HEK293 (cell line): ENCODE measurements at regions not wholly inside any gene's neighbourhood (a gene's known extent, or its start where the extent isn't known, plus 50 kb on each side); places are given as distances from the start of the nearest gene placed in this dataset.

Source experiments
- CTCF ChIA-PET: fragments of 350-600 bp; formaldehyde crosslinking; extraction: SDS; loops from one replicate; lab custom pipeline; 2021; ENCODE audit warnings: antibody characterized with exemption; lab: Yijun Ruan, JAX
- POLR2A ChIA-PET: fragments of 300-600 bp; formaldehyde crosslinking; extraction: SDS; loops from one replicate; lab custom pipeline; 2020; ENCODE audit warnings: antibody characterized with exemption, inconsistent platforms; lab: Yijun Ruan, JAX
- H3K27ac ChIP-seq: fragments of 200-500 bp; sonication (Bioruptor generic); 2 replicates; pipeline ENCODE4 v1.5.1; 2014; ENCODE audit warnings: low read depth, low read length, control low read depth, inconsistent platforms; ENCODE audit errors: extremely low read depth
- H3K36me3 ChIP-seq, 2 experiments: fragments of 200-500 bp in 1 of 2; sonication (Bioruptor generic) in 1 of 2; 1 replicate in 1 of 2; 2 replicates in 1 of 2; pipeline ENCODE4 v1.5.1; 2014 to 2017; ENCODE audit warnings: inconsistent platforms in 2 of 2, low read length in 2 of 2; ENCODE audit not compliant: control insufficient read depth in 2 of 2, insufficient read depth in 1 of 2
- H3K4me1 ChIP-seq: fragments of 200-500 bp; sonication (Bioruptor generic); 2 replicates; pipeline ENCODE4 v1.5.1; 2014; ENCODE audit warnings: mild to moderate bottlenecking, low read length, inconsistent platforms; ENCODE audit not compliant: control insufficient read depth, insufficient read depth
- H3K4me3 ChIP-seq: 2 replicates; pipeline ENCODE4 v1.5.1; 2011; ENCODE audit warnings: low read depth, mild to moderate bottlenecking, control low read depth, low read length, moderate library complexity
- H3K9me3 ChIP-seq: fragments of 200-500 bp; sonication (Bioruptor generic); 2 replicates; pipeline ENCODE4 v1.5.1; 2014; ENCODE audit warnings: low read depth, low read length, inconsistent platforms; ENCODE audit not compliant: control insufficient read depth, insufficient read depth
- KLF10 ChIP-seq: fragments of 450-650 bp; IDR thresholded peaks from 2 replicates; pipeline ENCODE4 v1.5.1; 2018; ENCODE audit warnings: missing biosample characterization, mild to moderate bottlenecking, missing genetic modification characterization
- MEIS1 ChIP-seq: sonication (generic); formaldehyde crosslinking; IDR thresholded peaks from 2 replicates; pipeline ENCODE4 v1.8.1; 2022; ENCODE audit warnings: missing genetic modification reagents, mild to moderate bottlenecking, borderline replicate concordance
- YY2 ChIP-seq: fragments of 450-650 bp; formaldehyde crosslinking; IDR thresholded peaks from 2 replicates; pipeline ENCODE4 v1.5.1; 2016; ENCODE audit warnings: missing biosample characterization, missing genetic modification characterization
- ZBTB21 ChIP-seq: fragments of 450-650 bp; formaldehyde crosslinking; IDR thresholded peaks from 2 replicates; pipeline ENCODE4 v1.5.1; 2017; ENCODE audit warnings: missing biosample characterization, missing genetic modification characterization
- ZFP3 ChIP-seq: fragments of 450-650 bp; formaldehyde crosslinking; IDR thresholded peaks from 2 replicates; pipeline ENCODE4 v1.5.1; 2016; ENCODE audit warnings: low read depth, missing biosample characterization, missing genetic modification characterization
- ZFP37 ChIP-seq: fragments of 450-650 bp; formaldehyde crosslinking; IDR thresholded peaks from 2 replicates; pipeline ENCODE4 v1.5.1; 2016; ENCODE audit warnings: missing biosample characterization, missing genetic modification characterization
- ZNF19 ChIP-seq: fragments of 450-650 bp; formaldehyde crosslinking; IDR thresholded peaks from 2 replicates; pipeline ENCODE4; 2016; ENCODE audit warnings: missing biosample characterization, missing genetic modification characterization, low read depth
- ZNF221 ChIP-seq: fragments of 450-650 bp; formaldehyde crosslinking; IDR thresholded peaks from 2 replicates; pipeline ENCODE4 v1.5.1; 2017; ENCODE audit warnings: missing biosample characterization, missing genetic modification characterization, borderline replicate concordance
- ZNF311 ChIP-seq: fragments of 450-650 bp; formaldehyde crosslinking; IDR thresholded peaks from 2 replicates; pipeline ENCODE4 v1.5.1; 2017; ENCODE audit warnings: missing biosample characterization, missing genetic modification characterization, borderline replicate concordance
- ZNF404 ChIP-seq: fragments of 450-650 bp; formaldehyde crosslinking; IDR thresholded peaks from 2 replicates; pipeline ENCODE4 v1.5.1; 2017; ENCODE audit warnings: missing biosample characterization, missing genetic modification characterization
- ZNF426 ChIP-seq: fragments of 450-650 bp; formaldehyde crosslinking; IDR thresholded peaks from 2 replicates; pipeline ENCODE4 v1.5.1; 2017; ENCODE audit warnings: missing biosample characterization, missing genetic modification characterization, mild to moderate bottlenecking, inconsistent platforms, moderate library complexity
- ZNF48 ChIP-seq: fragments of 450-650 bp; formaldehyde crosslinking; IDR thresholded peaks from 2 replicates; pipeline ENCODE4 v1.5.1; 2016; ENCODE audit warnings: missing biosample characterization, missing genetic modification characterization
- ZNF596 ChIP-seq: fragments of 450-650 bp; IDR thresholded peaks from 2 replicates; pipeline ENCODE4 v1.5.0; 2018; ENCODE audit warnings: missing biosample characterization, mild to moderate bottlenecking, missing genetic modification characterization, moderate library complexity
- ZNF600 ChIP-seq: fragments of 450-650 bp; formaldehyde crosslinking; IDR thresholded peaks from 2 replicates; pipeline ENCODE4 v1.5.1; 2016; ENCODE audit warnings: missing biosample characterization, missing genetic modification characterization
- ZNF660 ChIP-seq: fragments of 450-650 bp; IDR thresholded peaks from 2 replicates; pipeline ENCODE4 v1.5.1; 2018; ENCODE audit warnings: missing biosample characterization, mild to moderate bottlenecking, missing genetic modification characterization
- ZNF843 ChIP-seq: fragments of 450-650 bp; formaldehyde crosslinking; IDR thresholded peaks from 2 replicates; pipeline ENCODE4 v1.5.1; 2016; ENCODE audit warnings: missing biosample characterization, missing genetic modification characterization
- TF ChIP-seq, protein P1 (sequence below): fragments of 450-650 bp; formaldehyde crosslinking; optimal IDR thresholded peaks from 2 replicates; pipeline ENCODE3; 2016; ENCODE audit warnings: missing biosample characterization, mild to moderate bottlenecking, missing genetic modification characterization
- TF ChIP-seq, protein P2 (sequence below): fragments of 450-650 bp; formaldehyde crosslinking; IDR thresholded peaks from 2 replicates; pipeline ENCODE4 v1.5.1; 2017; ENCODE audit warnings: missing biosample characterization, missing genetic modification characterization
- TF ChIP-seq, protein P3 (sequence below): fragments of 450-650 bp; formaldehyde crosslinking; IDR thresholded peaks from 2 replicates; pipeline ENCODE4 v1.5.1; 2016; ENCODE audit warnings: missing biosample characterization, missing genetic modification characterization
- TF ChIP-seq, protein P4 (sequence below): fragments of 450-650 bp; formaldehyde crosslinking; IDR thresholded peaks from 2 replicates; pipeline ENCODE4 v1.5.1; 2016; ENCODE audit warnings: missing biosample characterization, missing genetic modification characterization, borderline replicate concordance
- TF ChIP-seq, protein P5 (sequence below): fragments of 450-650 bp; formaldehyde crosslinking; IDR thresholded peaks from 2 replicates; pipeline ENCODE4 v1.5.1; 2016; ENCODE audit warnings: missing biosample characterization, missing genetic modification characterization
- TF ChIP-seq, protein P6 (sequence below): fragments of 450-650 bp; formaldehyde crosslinking; IDR thresholded peaks from 2 replicates; pipeline ENCODE4 v1.5.1; 2016; ENCODE audit warnings: missing biosample characterization, missing genetic modification characterization

DNA sequence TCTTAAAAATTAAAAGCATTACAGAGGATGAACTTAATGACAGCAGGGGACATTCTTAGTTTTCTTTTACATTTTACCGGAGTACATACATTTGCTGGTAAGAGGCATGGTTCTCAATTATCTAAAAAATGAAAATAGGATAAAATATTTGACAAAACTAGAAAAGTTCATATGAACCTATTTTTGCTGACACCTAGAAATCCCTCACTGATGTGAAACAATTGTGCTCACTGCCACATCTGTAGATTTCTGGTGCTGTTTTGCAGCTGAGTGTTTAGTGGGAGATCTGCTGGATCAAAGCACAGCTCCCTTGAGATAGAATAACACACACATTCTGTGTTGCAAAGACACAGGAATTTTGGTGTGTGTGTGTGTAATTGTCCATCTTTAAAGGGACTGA lies 392.9 kb upstream of the B3GALT2 start:
- ChIA-PET POLR2A (no interaction called here), CTCF (no interaction called here)
- H3K27ac ChIP-seq: no peak overlapping the region
- H3K9me3 ChIP-seq: no peaks in the 10 kb centered on the region
- no peak for TF ChIP-seq ZNF426 (tag by site-specific recombination)
- TF ChIP-seq ZNF311: no peak
- TF ChIP-seq, protein P1, sequence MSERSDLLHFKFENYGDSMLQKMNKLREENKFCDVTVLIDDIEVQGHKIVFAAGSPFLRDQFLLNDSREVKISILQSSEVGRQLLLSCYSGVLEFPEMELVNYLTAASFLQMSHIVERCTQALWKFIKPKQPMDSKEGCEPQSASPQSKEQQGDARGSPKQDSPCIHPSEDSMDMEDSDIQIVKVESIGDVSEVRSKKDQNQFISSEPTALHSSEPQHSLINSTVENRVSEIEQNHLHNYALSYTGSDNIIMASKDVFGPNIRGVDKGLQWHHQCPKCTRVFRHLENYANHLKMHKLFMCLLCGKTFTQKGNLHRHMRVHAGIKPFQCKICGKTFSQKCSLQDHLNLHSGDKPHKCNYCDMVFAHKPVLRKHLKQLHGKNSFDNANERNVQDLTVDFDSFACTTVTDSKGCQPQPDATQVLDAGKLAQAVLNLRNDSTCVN (tag by site-specific recombination): no peak
- TF ChIP-seq, protein P2, sequence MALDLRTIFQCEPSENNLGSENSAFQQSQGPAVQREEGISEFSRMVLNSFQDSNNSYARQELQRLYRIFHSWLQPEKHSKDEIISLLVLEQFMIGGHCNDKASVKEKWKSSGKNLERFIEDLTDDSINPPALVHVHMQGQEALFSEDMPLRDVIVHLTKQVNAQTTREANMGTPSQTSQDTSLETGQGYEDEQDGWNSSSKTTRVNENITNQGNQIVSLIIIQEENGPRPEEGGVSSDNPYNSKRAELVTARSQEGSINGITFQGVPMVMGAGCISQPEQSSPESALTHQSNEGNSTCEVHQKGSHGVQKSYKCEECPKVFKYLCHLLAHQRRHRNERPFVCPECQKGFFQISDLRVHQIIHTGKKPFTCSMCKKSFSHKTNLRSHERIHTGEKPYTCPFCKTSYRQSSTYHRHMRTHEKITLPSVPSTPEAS (tag by site-specific recombination): no peak
- TF ChIP-seq, protein P3, sequence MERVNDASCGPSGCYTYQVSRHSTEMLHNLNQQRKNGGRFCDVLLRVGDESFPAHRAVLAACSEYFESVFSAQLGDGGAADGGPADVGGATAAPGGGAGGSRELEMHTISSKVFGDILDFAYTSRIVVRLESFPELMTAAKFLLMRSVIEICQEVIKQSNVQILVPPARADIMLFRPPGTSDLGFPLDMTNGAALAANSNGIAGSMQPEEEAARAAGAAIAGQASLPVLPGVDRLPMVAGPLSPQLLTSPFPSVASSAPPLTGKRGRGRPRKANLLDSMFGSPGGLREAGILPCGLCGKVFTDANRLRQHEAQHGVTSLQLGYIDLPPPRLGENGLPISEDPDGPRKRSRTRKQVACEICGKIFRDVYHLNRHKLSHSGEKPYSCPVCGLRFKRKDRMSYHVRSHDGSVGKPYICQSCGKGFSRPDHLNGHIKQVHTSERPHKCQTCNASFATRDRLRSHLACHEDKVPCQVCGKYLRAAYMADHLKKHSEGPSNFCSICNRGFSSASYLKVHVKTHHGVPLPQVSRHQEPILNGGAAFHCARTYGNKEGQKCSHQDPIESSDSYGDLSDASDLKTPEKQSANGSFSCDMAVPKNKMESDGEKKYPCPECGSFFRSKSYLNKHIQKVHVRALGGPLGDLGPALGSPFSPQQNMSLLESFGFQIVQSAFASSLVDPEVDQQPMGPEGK (tag by site-specific recombination): no peak
- no peak for TF ChIP-seq ZNF19 (tag by site-specific recombination)
- TF ChIP-seq, protein P4, sequence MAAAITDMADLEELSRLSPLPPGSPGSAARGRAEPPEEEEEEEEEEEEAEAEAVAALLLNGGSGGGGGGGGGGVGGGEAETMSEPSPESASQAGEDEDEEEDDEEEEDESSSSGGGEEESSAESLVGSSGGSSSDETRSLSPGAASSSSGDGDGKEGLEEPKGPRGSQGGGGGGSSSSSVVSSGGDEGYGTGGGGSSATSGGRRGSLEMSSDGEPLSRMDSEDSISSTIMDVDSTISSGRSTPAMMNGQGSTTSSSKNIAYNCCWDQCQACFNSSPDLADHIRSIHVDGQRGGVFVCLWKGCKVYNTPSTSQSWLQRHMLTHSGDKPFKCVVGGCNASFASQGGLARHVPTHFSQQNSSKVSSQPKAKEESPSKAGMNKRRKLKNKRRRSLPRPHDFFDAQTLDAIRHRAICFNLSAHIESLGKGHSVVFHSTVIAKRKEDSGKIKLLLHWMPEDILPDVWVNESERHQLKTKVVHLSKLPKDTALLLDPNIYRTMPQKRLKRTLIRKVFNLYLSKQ (tag by site-specific recombination): no peak
- TF ChIP-seq ZFP37 (tag by site-specific recombination): no peak
- no peak for TF ChIP-seq ZNF221 (tag by site-specific recombination)
- TF ChIP-seq KLF10 (tag by site-specific recombination): no peak
- H3K4me1 ChIP-seq: no peaks in the 10 kb centered on the region
- H3K36me3 ChIP-seq: no peaks in the 10 kb centered on the region
- H3K4me3 ChIP-seq: no peak overlapping the region

DNA sequence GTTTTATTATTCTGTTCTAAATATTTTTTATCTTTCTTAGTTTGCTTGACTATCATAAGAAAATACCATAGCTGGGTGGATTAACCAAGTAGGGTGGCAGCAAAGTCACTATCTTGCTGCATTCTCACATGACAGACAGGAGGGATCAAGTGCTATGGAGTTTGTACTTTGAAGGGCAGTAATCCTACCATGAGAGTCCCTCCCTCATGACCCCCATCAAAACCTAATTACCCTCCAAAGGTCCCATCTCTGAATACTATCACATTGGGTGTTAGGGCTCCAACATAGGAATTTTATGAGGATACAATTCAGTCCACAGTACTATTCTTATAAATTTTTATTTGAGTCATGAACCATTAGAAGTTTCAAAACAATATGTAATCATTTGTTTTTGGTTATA lies 388.5 kb upstream of the B3GALT2 start:
- no peak overlapping the region for H3K27ac ChIP-seq
- ChIA-PET CTCF (interaction anchor here (0.6 kb wide), 1 partner anchor 801 kb away, joined by 3 read pairs; no protein-coding TSS in a partner anchor), POLR2A (no interaction called here)
- H3K4me1 ChIP-seq: no peaks in the 10 kb centered on the region
- TF ChIP-seq ZNF843 (tag by site-specific recombination): no peak
- TF ChIP-seq ZFP3: no peak
- TF ChIP-seq, protein P5, sequence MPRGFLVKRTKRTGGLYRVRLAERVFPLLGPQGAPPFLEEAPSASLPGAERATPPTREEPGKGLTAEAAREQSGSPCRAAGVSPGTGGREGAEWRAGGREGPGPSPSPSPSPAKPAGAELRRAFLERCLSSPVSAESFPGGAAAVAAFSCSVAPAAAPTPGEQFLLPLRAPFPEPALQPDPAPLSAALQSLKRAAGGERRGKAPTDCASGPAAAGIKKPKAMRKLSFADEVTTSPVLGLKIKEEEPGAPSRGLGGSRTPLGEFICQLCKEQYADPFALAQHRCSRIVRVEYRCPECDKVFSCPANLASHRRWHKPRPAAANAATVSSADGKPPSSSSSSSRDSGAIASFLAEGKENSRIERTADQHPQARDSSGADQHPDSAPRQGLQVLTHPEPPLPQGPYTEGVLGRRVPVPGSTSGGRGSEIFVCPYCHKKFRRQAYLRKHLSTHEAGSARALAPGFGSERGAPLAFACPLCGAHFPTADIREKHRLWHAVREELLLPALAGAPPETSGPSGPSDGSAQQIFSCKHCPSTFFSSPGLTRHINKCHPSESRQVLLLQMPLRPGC (tag by site-specific recombination): no peak
- no peak for TF ChIP-seq ZNF596 (tag by site-specific recombination)
- TF ChIP-seq YY2 (tag by site-specific recombination): no peak
- TF ChIP-seq MEIS1 (CRISPR knock-in tag): no peak
- TF ChIP-seq ZNF404 (tag by site-specific recombination): no peak
- TF ChIP-seq ZNF660 (tag by site-specific recombination): no peak
- TF ChIP-seq, protein P6, sequence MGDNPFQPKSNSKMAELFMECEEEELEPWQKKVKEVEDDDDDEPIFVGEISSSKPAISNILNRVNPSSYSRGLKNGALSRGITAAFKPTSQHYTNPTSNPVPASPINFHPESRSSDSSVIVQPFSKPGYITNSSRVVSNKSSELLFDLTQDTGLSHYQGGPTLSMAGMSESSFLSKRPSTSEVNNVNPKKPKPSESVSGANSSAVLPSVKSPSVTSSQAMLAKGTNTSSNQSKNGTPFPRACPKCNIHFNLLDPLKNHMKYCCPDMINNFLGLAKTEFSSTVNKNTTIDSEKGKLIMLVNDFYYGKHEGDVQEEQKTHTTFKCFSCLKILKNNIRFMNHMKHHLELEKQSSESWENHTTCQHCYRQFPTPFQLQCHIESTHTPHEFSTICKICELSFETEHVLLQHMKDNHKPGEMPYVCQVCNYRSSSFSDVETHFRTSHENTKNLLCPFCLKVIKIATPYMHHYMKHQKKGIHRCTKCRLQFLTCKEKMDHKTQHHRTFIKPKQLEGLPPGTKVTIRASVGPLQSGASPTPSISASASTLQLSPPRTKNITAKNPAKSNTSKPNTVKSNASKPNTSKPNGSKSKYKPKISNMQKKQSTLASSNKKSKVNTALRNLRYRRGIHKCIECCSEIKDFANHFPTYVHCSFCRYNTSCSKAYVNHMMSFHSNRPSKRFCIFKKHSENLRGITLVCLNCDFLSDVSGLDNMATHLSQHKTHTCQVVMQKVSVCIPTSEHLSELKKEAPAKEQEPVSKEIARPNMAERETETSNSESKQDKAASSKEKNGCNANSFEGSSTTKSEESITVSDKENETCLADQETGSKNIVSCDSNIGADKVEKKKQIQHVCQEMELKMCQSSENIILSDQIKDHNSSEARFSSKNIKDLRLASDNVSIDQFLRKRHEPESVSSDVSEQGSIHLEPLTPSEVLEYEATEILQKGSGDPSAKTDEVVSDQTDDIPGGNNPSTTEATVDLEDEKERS: no peak
- TF ChIP-seq ZNF48 (tag by site-specific recombination): no peak
- TF ChIP-seq ZNF600 (tag by site-specific recombination): no peak
- TF ChIP-seq ZBTB21 (tag by site-specific recombination): no peak
- no peak overlapping the region for H3K4me3 ChIP-seq
- H3K36me3 ChIP-seq: no peaks in the 10 kb centered on the region
- H3K9me3 ChIP-seq: no peaks in the 10 kb centered on the region
